CD14-positive monocyte (primary cell): ENCODE measurements at regions not wholly inside any gene's neighbourhood (a gene's known extent, or its start where the extent isn't known, plus 50 kb on each side); places are given as distances from the start of the nearest gene placed in this dataset.

ENCODE experiments used
- DNase-seq, 3 donors: peaks; one replicate each; pipeline ENCODE4 v3.0.0-alpha.2; 2011 to 2022
- H2AFZ ChIP-seq: 2 replicates; pipeline ENCODE4 v1.6.0; 2012; ENCODE audit warnings: mild to moderate bottlenecking, low read depth, low read length, inconsistent platforms; ENCODE audit not compliant: insufficient read depth, poor library complexity, severe bottlenecking
- H3K27ac ChIP-seq, 2 donors: 1 replicate in 1 of 2; 2 replicates in 1 of 2; pipeline ENCODE4 v1.5.1; 2012 to 2013; ENCODE audit warnings: low read length in 2 of 2, control low read depth in 1 of 2, inconsistent platforms in 1 of 2, low read depth in 1 of 2, mild to moderate bottlenecking in 1 of 2
- H3K27me3 ChIP-seq, 2 donors: one replicate each; pipeline versions ENCODE4 v1.6.0 to v1.6.1; 2011 to 2013; ENCODE audit warnings: low read length in 2 of 2; ENCODE audit not compliant: control insufficient read depth in 2 of 2, insufficient read depth in 2 of 2
- H3K36me3 ChIP-seq, 2 donors: replicated peaks in 1 of 2; 1 replicate in 1 of 2; 2 replicates in 1 of 2; pipeline versions ENCODE4 v1.5.1 to v1.6.1; 2012 to 2013; ENCODE audit warnings: low read length in 2 of 2, control low read depth in 1 of 2, inconsistent platforms in 1 of 2, mild to moderate bottlenecking in 1 of 2; ENCODE audit not compliant: insufficient read depth in 2 of 2, control insufficient read depth in 1 of 2
- H3K4me1 ChIP-seq, 2 donors: 1 replicate in 1 of 2; 2 replicates in 1 of 2; pipeline versions ENCODE4 v1.5.1 to v1.6.1; 2012 to 2013; ENCODE audit warnings: low read length in 2 of 2, control low read depth in 1 of 2, inconsistent platforms in 1 of 2, mild to moderate bottlenecking in 1 of 2, moderate library complexity in 1 of 2; ENCODE audit not compliant: insufficient read depth in 2 of 2, control insufficient read depth in 1 of 2
- H3K4me2 ChIP-seq: replicated peaks from 2 replicates; pipeline ENCODE3; 2012; ENCODE audit warnings: low read length, moderate library complexity, mild to moderate bottlenecking; ENCODE audit not compliant: poor library complexity, severe bottlenecking; ENCODE audit errors: extremely low read depth
- H3K4me3 ChIP-seq, 3 experiments: fragments of 200-600 bp in 1 of 3; sonication (generic) in 1 of 3; replicated peaks in 1 of 3; 1 replicate in 2 of 3; 2 replicates in 1 of 3; pipeline ENCODE4 v1.5.1; 2011 to 2013; ENCODE audit warnings: low read length in 3 of 3, mild to moderate bottlenecking in 3 of 3, control low read depth in 2 of 3, low read depth in 2 of 3, inconsistent platforms in 1 of 3, moderate library complexity in 1 of 3
- H3K79me2 ChIP-seq: 2 replicates; pipeline ENCODE4 v1.6.0; 2012; ENCODE audit warnings: mild to moderate bottlenecking, control low read depth, inconsistent platforms, low read length, moderate library complexity; ENCODE audit not compliant: insufficient read depth
- H3K9ac ChIP-seq: 2 replicates; pipeline ENCODE4 v1.6.0; 2017; ENCODE audit warnings: low read length, mild to moderate bottlenecking; ENCODE audit not compliant: insufficient read depth, poor library complexity, severe bottlenecking
- H3K9me3 ChIP-seq, 2 donors: replicated peaks in 1 of 2; 1 replicate in 1 of 2; 2 replicates in 1 of 2; pipeline versions ENCODE4 v1.5.1 to v1.6.1; 2012 to 2013; ENCODE audit warnings: low read length in 2 of 2, control low read depth in 1 of 2; ENCODE audit not compliant: control insufficient read depth in 1 of 2, insufficient read depth in 1 of 2
- H4K20me1 ChIP-seq: 2 replicates; pipeline ENCODE4 v1.6.0; 2012; ENCODE audit warnings: mild to moderate bottlenecking, low read length, control low read depth, moderate library complexity; ENCODE audit not compliant: insufficient read depth
- H3K27ac Mint-ChIP-seq, 7 donors: one replicate each; pipeline ENCODE4 v1.8.0; 2020; ENCODE audit warnings: mild to moderate bottlenecking in 7 of 7, mixed read lengths in 7 of 7, moderate library complexity in 6 of 7, inconsistent platforms in 2 of 7
- H3K27me3 Mint-ChIP-seq, 3 donors: one replicate each; pipeline ENCODE4 v1.8.0; 2021 to 2022; ENCODE audit warnings: low read depth in 3 of 3, mild to moderate bottlenecking in 3 of 3, mixed read lengths in 3 of 3, moderate library complexity in 3 of 3, inconsistent platforms in 1 of 3
- H3K36me3 Mint-ChIP-seq, 2 donors: one replicate each; pipeline ENCODE4 v1.8.0; 2020; ENCODE audit warnings: mixed read lengths in 2 of 2, inconsistent platforms in 1 of 2, mild to moderate bottlenecking in 1 of 2
- H3K4me1 Mint-ChIP-seq: one replicate; pipeline ENCODE4 v1.8.0; 2020; ENCODE audit warnings: mild to moderate bottlenecking, mixed read lengths
- H3K4me3 Mint-ChIP-seq, 2 donors: one replicate each; pipeline ENCODE4 v1.8.0; 2020; ENCODE audit warnings: mild to moderate bottlenecking in 2 of 2, mixed read lengths in 2 of 2, moderate library complexity in 1 of 2
- H3K9me3 Mint-ChIP-seq, 7 donors: one replicate each; pipeline ENCODE4 v1.8.0; 2020 to 2022; ENCODE audit warnings: mixed read lengths in 7 of 7, mild to moderate bottlenecking in 6 of 7, moderate library complexity in 6 of 7, inconsistent platforms in 2 of 7
- WGBS: methylation state at CpG from one replicate; pipeline ENCODE4 v1.1.5; 2013; ENCODE audit warnings: missing lambda C conversion rate; ENCODE audit not compliant: insufficient coverage; 5-methylcytosine and 5-hydroxymethylcytosine counted together
- intact Hi-C, 2 donors: fragments of 100-400 bp; cut with micrococcal nuclease; formaldehyde crosslinking; loops; one replicate each; pipeline versions ENCODE4 v1.15.0 to v1.15.1; 2023
- TF ChIP-seq, protein P1 (sequence below): fragments of 200-600 bp; IDR thresholded peaks from one replicate; pipeline ENCODE4 v1.8.0; 2022; ENCODE audit warnings: antibody characterized with exemption, mild to moderate bottlenecking

GRCh38 chr3:10581716-10582115 is 76.3 kb upstream of the ATP2B2 start:
- Histone ChIP-seq H3K4me3 (no peak overlapping the region), H3K27ac (no peak overlapping the region), H3K9me3 (no peaks in the 10 kb centered on the region), H3K4me2 (no peak overlapping the region), H3K27me3 (peaks cover 0 to 4% of the 10 kb centered on the region in 2 donors), H2AFZ (no peak overlapping the region), H4K20me1 (no peaks in the 10 kb centered on the region), H3K4me1 (no peaks in the 10 kb centered on the region), H3K36me3 (no peaks in the 10 kb centered on the region), H3K9ac (no peak overlapping the region), H3K79me2 (no peaks in the 10 kb centered on the region)
- no peak overlapping the region for H3K4me3 Mint-ChIP-seq
- DNase-seq: no peak
- H3K4me1 Mint-ChIP-seq: no peaks in the 10 kb centered on the region
- TF ChIP-seq, protein P1, sequence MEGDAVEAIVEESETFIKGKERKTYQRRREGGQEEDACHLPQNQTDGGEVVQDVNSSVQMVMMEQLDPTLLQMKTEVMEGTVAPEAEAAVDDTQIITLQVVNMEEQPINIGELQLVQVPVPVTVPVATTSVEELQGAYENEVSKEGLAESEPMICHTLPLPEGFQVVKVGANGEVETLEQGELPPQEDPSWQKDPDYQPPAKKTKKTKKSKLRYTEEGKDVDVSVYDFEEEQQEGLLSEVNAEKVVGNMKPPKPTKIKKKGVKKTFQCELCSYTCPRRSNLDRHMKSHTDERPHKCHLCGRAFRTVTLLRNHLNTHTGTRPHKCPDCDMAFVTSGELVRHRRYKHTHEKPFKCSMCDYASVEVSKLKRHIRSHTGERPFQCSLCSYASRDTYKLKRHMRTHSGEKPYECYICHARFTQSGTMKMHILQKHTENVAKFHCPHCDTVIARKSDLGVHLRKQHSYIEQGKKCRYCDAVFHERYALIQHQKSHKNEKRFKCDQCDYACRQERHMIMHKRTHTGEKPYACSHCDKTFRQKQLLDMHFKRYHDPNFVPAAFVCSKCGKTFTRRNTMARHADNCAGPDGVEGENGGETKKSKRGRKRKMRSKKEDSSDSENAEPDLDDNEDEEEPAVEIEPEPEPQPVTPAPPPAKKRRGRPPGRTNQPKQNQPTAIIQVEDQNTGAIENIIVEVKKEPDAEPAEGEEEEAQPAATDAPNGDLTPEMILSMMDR: no peak
- intact Hi-C loops: no loop called here
- no peaks in the 10 kb centered on the region for H3K9me3 Mint-ChIP-seq
- H3K36me3 Mint-ChIP-seq: no peaks in the 10 kb centered on the region
- peaks cover 8 to 15% (median 9%) of the 10 kb centered on the region in 3 donors for H3K27me3 Mint-ChIP-seq
- no peak overlapping the region for H3K27ac Mint-ChIP-seq
- 92% methylated on average over 5 of the region's 8 CpGs for WGBS

DNA sequence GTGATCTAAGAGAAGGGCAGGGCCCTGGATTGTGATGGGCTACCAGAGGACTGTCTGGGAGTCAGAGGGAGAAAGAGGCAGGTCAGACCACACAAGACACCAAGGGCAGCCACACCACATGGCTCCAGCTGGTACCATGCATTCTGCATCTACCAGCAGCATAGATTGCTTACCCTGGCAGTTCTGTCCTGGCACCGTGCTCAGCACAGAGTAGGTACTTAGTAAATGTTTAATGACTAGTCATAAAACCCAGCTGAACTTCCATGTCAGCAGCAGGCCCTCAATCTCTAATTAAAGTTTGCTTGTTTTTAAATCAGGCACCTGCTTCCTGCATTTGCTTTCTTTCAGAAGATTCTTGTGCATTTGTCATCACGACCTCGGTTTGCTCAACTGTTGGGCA is 77.3 kb upstream of the ATP2B2 start:
- Histone ChIP-seq H3K27me3 (peaks cover 0 to 4% of the 10 kb centered on the region in 2 donors), H3K9ac (no peak overlapping the region), H3K9me3 (no peaks in the 10 kb centered on the region), H3K4me1 (no peaks in the 10 kb centered on the region), H3K4me2 (no peak overlapping the region), H3K79me2 (no peaks in the 10 kb centered on the region), H3K4me3 (no peak overlapping the region), H2AFZ (no peak overlapping the region), H3K36me3 (no peaks in the 10 kb centered on the region), H4K20me1 (no peaks in the 10 kb centered on the region), H3K27ac (no peak overlapping the region)
- no peaks in the 10 kb centered on the region for H3K4me1 Mint-ChIP-seq
- TF ChIP-seq, protein P1: no peak
- H3K9me3 Mint-ChIP-seq: no peaks in the 10 kb centered on the region
- H3K27ac Mint-ChIP-seq: no peak overlapping the region
- WGBS: 88% methylated on average over 2 of the region's 3 CpGs
- no peaks in the 10 kb centered on the region for H3K36me3 Mint-ChIP-seq
- intact Hi-C loops: no loop called here
- peaks cover 8 to 16% (median 11%) of the 10 kb centered on the region in 3 donors for H3K27me3 Mint-ChIP-seq
- H3K4me3 Mint-ChIP-seq: no peak overlapping the region
- no peak for DNase-seq
